HAP-1 (cell line): ENCODE measurements at regions not wholly inside any gene's neighbourhood (a gene's known extent, or its start where the extent isn't known, plus 50 kb on each side); places are given as distances from the start of the nearest gene placed in this dataset.
"Not testable (repeated sequence)": the region's sequence is repeated elsewhere in the genome, so short reads cannot be mapped to it uniquely, and the experiment has no call there.

Experiments
- DNase-seq, 2 experiments: peaks; one replicate each; pipeline ENCODE4 v3.0.0-alpha.2; 2016 to 2020; ENCODE audit warnings: low spot score in 2 of 2
- H3K27me3 ChIP-seq: fragments of 250-450 bp; sonication (Bioruptor Pico); 2 replicates; pipeline ENCODE4 v1.5.1; 2020; ENCODE audit warnings: low read depth, mild to moderate bottlenecking, moderate library complexity
- H3K36me3 ChIP-seq: fragments of 250-450 bp; sonication (Bioruptor Pico); replicated peaks from 2 replicates; pipeline ENCODE4 v1.5.1; 2020; ENCODE audit warnings: mild to moderate bottlenecking
- H3K4me1 ChIP-seq: fragments of 250-450 bp; sonication (Bioruptor Pico); 2 replicates; pipeline ENCODE4 v1.5.1; 2020; ENCODE audit warnings: mild to moderate bottlenecking
- H3K4me3 ChIP-seq: fragments of 250-450 bp; sonication (Bioruptor Pico); 2 replicates; pipeline ENCODE4 v1.5.1; 2020; ENCODE audit warnings: mild to moderate bottlenecking, moderate library complexity
- H3K9me3 ChIP-seq: fragments of 250-450 bp; sonication (Bioruptor Pico); 2 replicates; pipeline ENCODE4 v1.5.1; 2020; ENCODE audit warnings: mild to moderate bottlenecking, moderate library complexity
- in situ Hi-C: fragments of 300-500 bp; cut with MboI; formaldehyde crosslinking; loops from 3 replicates; pipeline ENCODE4 v1.14.3; 2020; ENCODE audit warnings: low sequenced_read_pairs, inconsistent platforms, mixed read lengths

- in situ Hi-C loops: no loop called here
- H3K4me3 ChIP-seq: no peak overlapping the region
- no peak for DNase-seq
- H3K9me3 ChIP-seq: no peaks in the 10 kb centered on the region; the same call in 1 of the 2 replicates
- H3K4me1 ChIP-seq: no peaks in the 10 kb centered on the region
- H3K27me3 ChIP-seq: no peaks in the 10 kb centered on the region
- H3K36me3 ChIP-seq: no peaks in the 10 kb centered on the region
These were observed 240.8 kb downstream of the ARHGAP12 start for GRCh38 chr10:31687663-31688482.

GRCh38 chr10:31686599-31686998 lies 242.0 kb downstream of the ARHGAP12 start:
- Histone ChIP-seq H3K9me3 (no peaks in the 10 kb centered on the region; the same call in 1 of the 2 replicates), H3K4me1 (no peaks in the 10 kb centered on the region), H3K4me3 (no peak overlapping the region), H3K36me3 (no peaks in the 10 kb centered on the region), H3K27me3 (no peaks in the 10 kb centered on the region)
- in situ Hi-C loops: no loop called here
- no peak for DNase-seq

- Histone ChIP-seq H3K27me3 (no peaks in the 10 kb centered on the region), H3K4me1 (no peaks in the 10 kb centered on the region), H3K36me3 (no peaks in the 10 kb centered on the region), H3K9me3 (no peaks in the 10 kb centered on the region; the same call in 1 of the 2 replicates), H3K4me3 (no peak overlapping the region)
- no peak for DNase-seq
- in situ Hi-C loops: no loop called here
These were observed 244.9 kb downstream of the ARHGAP12 start for GRCh38 chr10:31683682-31684081.

DNA sequence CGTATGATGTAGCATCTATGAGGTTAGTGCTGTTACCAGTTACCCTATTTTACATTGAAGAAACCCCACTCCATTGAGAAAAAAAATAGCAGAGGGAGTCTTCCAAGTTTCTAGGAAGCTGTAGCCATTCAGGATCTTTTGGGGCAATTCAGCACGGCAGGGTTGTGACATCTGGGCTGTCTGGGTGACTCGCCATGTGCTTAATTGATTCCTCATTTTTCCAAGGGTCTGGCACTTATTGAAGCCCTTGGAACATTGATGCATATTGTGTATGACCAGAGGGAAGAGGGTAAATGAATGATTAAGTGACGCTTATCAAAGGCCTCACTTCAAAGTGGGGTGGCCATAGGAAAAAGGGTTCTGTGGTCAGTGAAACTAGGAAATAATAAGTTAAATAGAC lies 248.7 kb downstream of the ARHGAP12 start:
- Histone ChIP-seq H3K9me3 (no peaks in the 10 kb centered on the region; the same call in 1 of the 2 replicates), H3K4me3 (no peak overlapping the region), H3K36me3 (no peaks in the 10 kb centered on the region), H3K4me1 (no peaks in the 10 kb centered on the region), H3K27me3 (no peaks in the 10 kb centered on the region)
- in situ Hi-C loops: no loop called here
- no peak for DNase-seq

- H3K36me3 ChIP-seq: no peaks in the 10 kb centered on the region
- in situ Hi-C loops: no loop called here
- H3K27me3 ChIP-seq: no peaks in the 10 kb centered on the region
- no peak for DNase-seq
- H3K4me1 ChIP-seq: no peaks in the 10 kb centered on the region
- H3K4me3 ChIP-seq: no peak overlapping the region
- no peaks in the 10 kb centered on the region; the same call in 1 of the 2 replicates for H3K9me3 ChIP-seq
These were observed 249.8 kb downstream of the ARHGAP12 start for GRCh38 chr10:31678575-31679516.

- Histone ChIP-seq H3K36me3 (no peaks in the 10 kb centered on the region), H3K4me3 (no peak overlapping the region), H3K9me3 (no peaks in the 10 kb centered on the region), H3K27me3 (no peaks in the 10 kb centered on the region), H3K4me1 (no peaks in the 10 kb centered on the region)
- in situ Hi-C loops: no loop called here
- DNase-seq: no peak
These were observed 250.5 kb downstream of the ARHGAP12 start for GRCh38 chr10:31678139-31678536.

DNA sequence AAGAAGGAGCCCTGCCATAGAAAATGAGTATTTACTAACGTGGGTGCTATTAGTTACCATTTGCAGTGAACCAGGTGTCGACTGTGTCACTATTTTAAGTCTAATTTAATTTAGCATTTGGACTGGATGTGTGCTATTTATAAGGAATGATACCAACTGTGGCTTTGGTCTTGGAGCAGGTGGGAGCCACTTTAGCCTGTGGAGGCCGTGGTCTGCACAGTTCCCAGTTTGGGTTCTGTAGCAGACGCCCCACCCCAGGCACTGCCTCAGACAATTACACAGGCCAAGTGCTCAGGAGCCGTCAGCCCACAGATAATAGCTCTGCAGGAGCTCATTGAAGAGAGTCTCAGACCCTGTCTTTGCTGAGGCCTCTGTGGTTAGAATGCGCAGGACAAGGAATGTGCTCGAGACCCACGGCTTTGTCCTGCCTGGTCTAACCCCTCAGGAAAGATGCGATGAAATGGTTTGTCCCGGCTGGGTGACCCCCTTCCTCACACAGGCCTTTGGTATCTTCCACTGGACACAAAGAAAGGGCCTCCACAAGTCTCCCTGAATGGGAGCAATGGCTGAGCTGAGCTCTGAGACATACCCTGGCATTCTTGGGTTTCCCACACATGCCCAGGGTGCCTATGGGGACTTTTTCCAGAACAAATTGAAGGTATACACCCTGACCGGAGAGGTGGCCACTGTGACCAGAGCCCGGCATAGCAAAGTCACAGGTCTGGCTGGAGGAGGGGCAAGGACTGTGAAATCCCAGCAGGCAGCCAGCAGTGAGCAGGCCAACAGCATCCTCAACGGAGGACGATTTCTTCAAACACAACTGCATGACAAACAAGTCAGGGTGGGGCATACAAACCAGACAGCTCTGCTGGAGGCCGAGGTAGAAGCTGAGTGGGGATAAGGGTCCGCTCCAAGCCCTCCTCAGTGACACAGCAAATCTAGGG lies 251.2 kb downstream of the ARHGAP12 start:
- H3K27me3 ChIP-seq: no peaks in the 10 kb centered on the region
- H3K4me3 ChIP-seq: no peak overlapping the region
- no peak for DNase-seq
- in situ Hi-C loops: no loop called here
- H3K9me3 ChIP-seq: no peaks in the 10 kb centered on the region
- no peaks in the 10 kb centered on the region for H3K4me1 ChIP-seq
- no peaks in the 10 kb centered on the region for H3K36me3 ChIP-seq

DNA sequence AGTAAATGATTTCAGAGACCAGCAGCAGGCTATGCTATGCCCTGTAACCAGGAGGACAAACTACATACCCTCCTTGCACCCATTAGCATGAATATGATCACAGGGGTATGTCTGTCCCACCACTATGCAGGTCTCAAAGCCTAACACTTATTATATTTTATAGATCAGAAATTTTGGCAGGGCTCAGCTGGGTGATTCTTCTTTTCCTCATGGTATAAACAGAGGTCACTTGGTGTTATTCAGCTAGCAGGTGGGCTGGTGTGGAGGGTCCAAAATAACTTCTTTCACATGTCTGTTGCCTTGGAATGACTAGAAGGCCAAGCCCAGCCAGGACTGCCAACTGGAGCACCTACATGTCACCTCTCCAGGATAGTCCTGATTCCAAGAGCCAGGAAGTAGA lies 252.9 kb downstream of the ARHGAP12 start:
- no peak for DNase-seq
- H3K4me1 ChIP-seq: no peaks in the 10 kb centered on the region

GRCh38 chr10:31669357-31669756 lies 259.3 kb downstream of the ARHGAP12 start:
- Histone ChIP-seq H3K27me3 (no peaks in the 10 kb centered on the region), H3K4me1 (no peaks in the 10 kb centered on the region), H3K4me3 (no peak overlapping the region), H3K36me3 (no peaks in the 10 kb centered on the region), H3K9me3 (no peaks in the 10 kb centered on the region)
- in situ Hi-C loops: no loop called here
- no peak for DNase-seq

More for the DNA sequence above, 252.9 kb downstream of the ARHGAP12 start:
- no peak overlapping the region for H3K4me3 ChIP-seq
- H3K36me3 ChIP-seq: no peaks in the 10 kb centered on the region
- no peaks in the 10 kb centered on the region for H3K9me3 ChIP-seq
- H3K27me3 ChIP-seq: no peaks in the 10 kb centered on the region
- in situ Hi-C loops: no loop called here

- Histone ChIP-seq H3K9me3 (no peaks in the 10 kb centered on the region), H3K4me3 (no peak overlapping the region), H3K36me3 (no peaks in the 10 kb centered on the region), H3K27me3 (no peaks in the 10 kb centered on the region), H3K4me1 (no peaks in the 10 kb centered on the region)
- DNase-seq: no peak
- in situ Hi-C loops: no loop called here
These were observed 260.3 kb downstream of the ARHGAP12 start for GRCh38 chr10:31668326-31668725.

- in situ Hi-C loops, H3K36me3 ChIP-seq, H3K4me3 ChIP-seq, H3K9me3 ChIP-seq, H3K4me1 ChIP-seq, DNase-seq, H3K27me3 ChIP-seq: not testable (repeated sequence)
These were observed 262.8 kb downstream of the ARHGAP12 start for GRCh38 chr10:31665764-31666279.

DNA sequence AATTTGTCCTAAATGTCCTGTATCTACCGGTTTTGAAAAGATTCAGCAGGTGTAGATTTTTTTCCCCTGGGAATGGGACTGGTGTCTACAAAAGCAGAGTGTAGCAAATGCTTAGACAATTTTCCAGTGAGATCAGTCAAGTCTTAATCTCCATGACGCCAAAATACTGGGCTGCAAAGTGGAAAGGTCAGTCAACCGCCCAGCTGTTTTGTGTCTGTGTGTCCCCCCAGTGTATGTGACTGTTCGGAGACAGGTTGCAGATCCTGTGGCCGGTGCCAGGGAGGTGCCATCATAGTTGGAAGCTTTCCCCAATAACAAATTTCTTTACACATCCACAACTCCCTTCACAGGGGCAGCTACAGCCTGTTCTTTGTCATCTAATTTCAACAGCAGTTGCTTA lies 263.8 kb downstream of the ARHGAP12 start:
- no peaks in the 10 kb centered on the region for H3K27me3 ChIP-seq
- DNase-seq: no peak
- no peaks in the 10 kb centered on the region for H3K4me1 ChIP-seq
- in situ Hi-C loops: no loop called here
- no peaks in the 10 kb centered on the region for H3K9me3 ChIP-seq
- H3K4me3 ChIP-seq: no peak overlapping the region
- no peaks in the 10 kb centered on the region for H3K36me3 ChIP-seq

DNA sequence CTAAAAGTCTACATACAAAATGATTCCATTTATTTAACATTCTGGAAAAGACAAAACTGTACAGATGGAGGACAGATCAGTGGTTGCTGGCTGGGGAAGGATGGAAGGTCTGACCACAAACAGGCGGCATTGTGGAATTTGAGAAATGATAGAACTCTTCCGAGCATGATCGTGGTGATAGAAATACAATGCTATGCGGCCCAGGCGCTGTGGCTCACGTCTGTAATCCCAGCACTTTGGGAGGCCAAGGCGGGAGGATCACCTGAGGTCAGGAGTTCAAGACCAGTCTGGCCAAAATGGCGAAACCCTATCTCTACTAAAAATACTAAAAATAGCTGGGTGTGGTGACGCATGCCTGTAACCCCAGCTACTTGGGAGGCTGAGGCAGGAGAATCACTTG lies 264.6 kb downstream of the ARHGAP12 start:
- DNase-seq, in situ Hi-C loops, H3K36me3 ChIP-seq, H3K4me3 ChIP-seq, H3K27me3 ChIP-seq, H3K4me1 ChIP-seq, H3K9me3 ChIP-seq: not testable (repeated sequence)
